ENCODE measurements at regions not wholly inside any gene's neighbourhood (a gene's known extent, or its start where the extent isn't known, plus 50 kb on each side); places are given as distances from the start of the nearest gene placed in this dataset.

DNA sequence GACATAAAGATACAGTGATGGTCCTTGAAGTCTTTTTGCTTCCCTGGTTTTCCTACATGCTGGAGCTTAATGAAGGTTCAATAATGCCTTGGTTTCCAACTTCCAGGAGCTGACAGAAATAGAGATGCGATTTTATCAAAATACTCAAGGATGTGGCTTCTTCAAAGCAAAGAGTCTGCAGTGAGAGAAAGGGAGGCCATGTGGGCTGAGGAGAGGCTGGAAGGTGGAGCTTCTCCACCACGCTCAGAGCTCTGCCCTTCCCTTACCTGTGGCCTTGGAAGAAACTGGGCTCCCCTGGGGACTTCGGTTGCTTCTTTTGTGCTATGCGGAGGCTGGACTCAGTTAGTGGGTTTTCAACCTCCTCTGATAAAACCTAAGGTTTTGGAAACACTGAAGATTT is 175.0 kb upstream of the APCDD1 start:
- no peak for DNase-seq (ENCODE audit: low spot score)

DNA sequence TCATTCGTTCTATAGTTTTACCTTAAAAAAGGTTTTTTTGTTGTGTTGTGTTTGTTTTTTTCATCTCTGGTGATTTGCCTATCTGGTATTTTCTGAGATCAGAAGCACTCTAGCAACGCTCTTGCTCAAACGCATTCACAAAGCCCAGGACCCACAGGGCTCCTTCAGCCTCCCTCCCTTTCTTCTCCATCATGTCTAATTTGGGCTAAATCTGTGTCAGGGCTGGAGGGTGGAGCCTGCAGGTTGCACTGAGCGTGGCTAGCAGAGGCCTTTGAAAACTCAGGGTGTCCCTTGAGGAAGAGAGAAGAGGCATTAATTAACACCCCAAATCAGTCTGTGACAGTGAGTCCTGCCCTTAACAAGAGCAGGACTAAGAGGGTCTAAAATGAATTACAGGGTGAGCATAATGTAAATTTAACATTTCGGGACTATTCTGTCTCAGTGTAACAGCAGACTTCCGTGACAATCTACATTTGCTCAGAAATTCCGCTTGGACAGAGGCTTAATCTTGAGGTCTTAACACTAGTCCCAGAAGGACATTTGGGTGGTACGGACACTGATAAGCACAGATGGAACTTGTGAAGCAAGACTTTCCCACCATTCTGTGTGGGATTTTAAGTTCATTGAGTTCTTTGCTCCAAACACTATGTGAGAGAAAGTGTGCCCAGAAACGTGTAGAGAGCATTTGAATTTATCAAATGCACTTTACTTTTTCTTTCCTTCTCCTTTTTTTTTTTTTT is 174.4 kb upstream of the APCDD1 start:
- DNase-seq (ENCODE audit: low spot score) = no peak

DNA sequence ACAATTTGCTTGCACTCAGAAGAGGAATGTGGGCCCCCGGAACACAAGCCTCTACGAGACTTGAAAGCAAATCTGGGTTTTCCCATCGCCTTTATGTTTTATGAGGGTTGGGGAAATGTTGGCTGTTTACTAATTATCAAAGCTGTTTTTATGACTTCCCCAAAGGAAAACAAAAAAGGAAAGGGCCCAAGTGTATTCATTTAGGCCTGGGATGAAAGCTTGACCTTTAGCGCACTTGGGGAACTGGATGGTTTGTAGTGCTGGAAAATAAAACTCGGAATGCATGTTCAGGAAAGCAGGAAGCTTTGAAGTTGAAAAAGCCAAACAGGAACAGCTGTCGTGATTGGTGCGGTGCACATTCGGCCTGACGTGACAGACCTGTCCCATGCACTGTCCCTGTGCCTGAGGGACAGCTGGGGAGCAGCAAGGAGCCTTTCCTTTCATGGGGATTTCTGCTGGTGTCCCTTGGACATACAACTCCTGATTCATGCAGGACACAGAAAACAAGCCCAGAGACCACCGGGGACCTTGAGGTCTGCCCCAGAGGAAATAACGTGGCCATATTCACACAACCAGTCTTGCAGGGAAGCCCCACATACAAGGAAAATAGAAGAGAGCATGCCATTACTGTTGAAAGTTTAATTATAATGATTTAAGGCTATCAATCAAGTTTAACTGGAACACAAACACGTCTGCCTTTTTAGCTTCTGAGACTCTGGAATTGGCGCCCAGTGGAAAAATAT is 169.7 kb upstream of the APCDD1 start:
- DNase-seq (ENCODE audit: low spot score) = no peak

DNA sequence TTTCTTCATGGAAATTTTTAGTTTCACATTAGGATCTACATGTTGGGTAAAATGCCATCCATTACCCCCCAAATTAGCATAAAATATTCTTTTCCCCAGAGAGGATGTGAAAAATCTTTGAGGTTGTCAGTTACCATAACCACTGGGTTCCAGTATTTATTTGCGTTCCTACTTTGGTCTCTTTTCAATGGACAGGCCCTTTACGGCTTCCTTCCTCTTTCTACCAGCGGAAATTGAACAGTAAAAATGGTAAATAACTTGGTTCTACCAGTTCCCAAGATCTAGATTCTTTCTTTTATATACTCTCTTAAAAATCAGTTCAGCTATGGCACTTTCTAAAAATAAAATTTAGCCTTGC is 169.2 kb upstream of the APCDD1 start:
- no peak for DNase-seq (ENCODE audit: low spot score)

DNA sequence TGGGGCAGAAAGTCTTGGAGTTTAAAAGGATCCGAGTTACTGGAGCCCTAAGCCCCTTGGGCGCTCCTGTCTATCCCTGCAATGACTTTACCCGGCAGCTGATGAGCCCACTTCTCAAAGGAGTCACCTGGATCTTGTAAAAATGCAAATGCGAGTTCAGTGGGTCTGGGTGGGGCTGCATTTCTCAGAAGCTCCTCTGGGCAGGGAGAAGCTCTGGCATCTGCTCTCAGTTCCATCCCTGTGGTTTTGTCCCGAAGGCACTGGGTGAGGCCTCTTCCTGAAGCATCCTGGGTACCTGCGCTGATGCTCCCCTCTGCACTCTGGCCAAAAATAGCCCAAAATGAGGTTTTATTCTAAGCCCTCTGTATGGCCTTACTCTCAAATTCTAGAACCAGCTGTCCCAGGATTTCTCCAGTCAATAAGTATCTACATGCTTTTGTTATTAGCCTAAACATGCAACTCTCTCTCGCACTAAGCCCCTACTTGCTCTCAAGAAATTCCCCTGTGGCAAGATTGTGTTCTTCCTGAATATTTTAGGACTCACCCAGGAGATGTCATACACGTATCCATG is 167.8 kb upstream of the APCDD1 start:
- no peak for DNase-seq (ENCODE audit: low spot score)

DNA sequence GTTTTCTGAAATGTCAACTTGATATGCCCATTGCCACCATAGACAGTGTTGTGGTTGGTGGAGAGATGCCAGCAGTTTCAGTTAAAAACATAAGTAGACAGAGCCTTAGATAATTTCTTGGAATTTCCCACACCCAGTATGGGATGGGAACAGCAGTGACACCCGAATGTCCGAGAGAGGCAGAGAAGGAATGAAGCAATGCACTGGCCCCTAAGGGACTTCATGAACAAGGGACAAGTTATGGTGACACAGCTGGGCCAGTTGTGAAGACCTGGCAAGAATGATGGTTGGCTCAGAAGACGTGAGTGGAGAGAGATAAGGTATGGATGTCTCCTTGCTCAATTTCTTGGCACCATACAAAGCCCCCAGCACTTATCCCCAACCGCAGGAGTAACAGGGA is 165.2 kb upstream of the APCDD1 start:
- no peak for DNase-seq (ENCODE audit: low spot score)

DNA sequence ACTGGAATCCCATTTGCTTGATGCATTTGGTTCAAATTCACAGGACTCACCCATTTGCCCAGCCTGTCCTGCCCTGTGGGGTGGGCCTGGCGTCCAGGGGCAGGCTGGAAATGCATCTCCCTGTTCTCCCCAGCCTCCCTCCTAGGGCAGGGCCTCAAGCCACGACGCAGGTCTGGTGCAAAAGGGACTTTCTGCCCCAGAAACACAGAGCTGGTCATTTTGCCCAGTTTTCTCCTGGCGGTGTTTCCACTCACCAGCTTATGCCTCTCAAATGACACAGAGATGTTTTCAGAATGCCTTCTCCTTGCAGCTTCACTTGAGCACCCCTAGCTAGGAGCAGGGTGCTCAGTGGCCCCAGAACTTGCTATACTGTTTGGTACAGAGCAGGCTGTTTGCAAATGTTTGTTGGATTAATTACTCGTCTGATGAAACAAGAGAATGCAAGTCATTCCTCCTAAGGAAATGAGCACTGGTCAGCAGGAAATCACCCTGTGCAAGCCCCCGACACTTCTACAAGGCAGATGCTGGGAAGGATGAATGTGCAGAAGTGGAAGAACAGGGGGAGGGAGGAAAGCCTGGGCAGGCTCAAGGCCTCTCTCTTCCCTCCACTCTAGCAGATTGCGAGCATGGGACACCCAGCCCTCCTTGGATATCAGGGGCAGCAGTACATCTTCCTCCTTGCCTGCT is 164.3 kb upstream of the APCDD1 start:
- DNase-seq (ENCODE audit: low spot score) = no peak

DNA sequence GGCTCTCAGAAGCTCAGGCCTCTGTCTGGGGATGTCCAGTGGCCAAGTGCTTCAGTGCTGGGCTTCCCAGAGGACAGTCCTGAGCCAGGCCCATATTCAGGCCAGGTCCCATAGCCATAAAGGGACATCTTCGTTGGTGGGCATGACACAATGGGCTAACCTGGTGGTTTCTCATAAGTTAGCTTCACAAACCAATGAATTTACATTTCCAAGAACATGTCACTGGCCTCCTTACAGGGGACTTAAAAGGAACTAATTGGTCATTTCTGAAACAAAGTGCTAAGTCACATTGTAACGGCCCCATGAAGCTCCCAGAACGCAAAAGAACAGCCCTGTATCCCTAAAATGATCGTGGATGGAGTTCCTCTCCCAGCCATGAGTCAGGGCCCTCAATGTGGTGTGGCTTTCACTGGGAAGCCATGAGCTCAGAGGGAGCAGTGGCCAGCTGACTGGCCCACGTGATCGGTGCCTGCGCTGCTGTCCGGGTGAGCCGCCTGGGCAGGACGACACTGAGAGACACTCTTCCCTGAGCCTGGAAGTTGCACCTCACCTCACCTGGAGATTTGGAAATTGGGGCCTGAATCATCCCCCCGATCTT is 163.7 kb upstream of the APCDD1 start:
- DNase-seq (ENCODE audit: low spot score) = no peak

DNA sequence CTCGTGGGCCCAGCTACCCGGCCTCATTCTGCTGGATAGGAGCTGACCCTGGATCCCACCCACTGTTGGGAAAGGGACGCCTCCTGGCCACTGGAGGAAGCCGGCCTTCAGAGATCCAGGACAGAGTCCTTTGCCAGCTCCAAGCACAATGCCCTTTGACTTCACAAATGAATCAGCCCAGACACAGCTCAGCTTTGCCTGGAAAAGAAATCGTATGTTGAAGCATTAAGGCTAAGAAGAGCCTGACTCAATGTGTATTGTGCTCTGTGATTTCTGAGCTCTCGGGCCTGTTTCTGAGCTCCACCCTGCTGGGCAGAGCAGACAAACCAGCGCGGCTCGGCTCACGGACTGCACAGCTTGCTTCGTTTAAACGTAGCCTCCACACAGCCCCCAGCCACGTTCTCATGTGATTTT is 162.9 kb upstream of the APCDD1 start:
- no peak for DNase-seq (ENCODE audit: low spot score)

DNA sequence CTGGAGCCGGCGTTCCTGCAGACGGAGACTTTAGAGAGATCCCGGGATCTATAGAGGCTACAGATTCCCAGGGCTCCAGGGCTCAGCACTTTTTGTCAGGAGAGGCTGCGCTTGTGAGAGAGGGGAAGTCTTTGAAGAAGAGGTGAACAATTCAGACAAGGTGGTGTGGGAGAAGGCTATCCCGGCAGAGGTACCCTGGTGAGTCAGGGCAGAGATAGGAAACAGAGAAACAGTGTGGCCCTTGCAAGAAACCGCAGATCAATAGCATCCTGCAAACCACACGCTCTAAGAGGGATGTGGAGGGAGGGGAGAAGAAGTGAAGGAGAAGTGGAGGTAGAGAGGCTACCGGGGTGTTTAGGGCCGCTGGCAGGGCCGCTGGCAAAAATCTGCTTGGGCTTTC is 160.5 kb upstream of the APCDD1 start:
- no peak for DNase-seq (ENCODE audit: low spot score)

DNA sequence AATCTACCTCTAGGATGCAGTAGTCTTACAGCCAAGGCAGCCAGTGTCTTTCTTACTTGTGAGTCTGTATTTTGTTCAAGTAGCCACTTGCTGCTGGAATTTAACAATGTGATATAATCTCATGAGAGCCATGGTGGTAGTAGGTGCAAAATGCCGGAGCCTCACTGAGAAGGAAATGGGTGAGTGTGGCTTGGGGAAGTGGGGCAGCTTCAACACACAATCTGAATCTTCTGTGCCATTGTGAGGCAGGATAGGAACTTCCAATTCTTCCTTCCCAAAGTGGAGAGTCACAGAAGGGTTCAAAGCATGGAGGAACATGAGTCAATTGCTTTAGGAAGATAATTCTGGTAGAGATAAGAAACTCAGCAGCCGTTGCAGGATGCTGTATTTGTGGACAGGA is 158.7 kb upstream of the APCDD1 start:
- no peak for DNase-seq (ENCODE audit: low spot score)

DNA sequence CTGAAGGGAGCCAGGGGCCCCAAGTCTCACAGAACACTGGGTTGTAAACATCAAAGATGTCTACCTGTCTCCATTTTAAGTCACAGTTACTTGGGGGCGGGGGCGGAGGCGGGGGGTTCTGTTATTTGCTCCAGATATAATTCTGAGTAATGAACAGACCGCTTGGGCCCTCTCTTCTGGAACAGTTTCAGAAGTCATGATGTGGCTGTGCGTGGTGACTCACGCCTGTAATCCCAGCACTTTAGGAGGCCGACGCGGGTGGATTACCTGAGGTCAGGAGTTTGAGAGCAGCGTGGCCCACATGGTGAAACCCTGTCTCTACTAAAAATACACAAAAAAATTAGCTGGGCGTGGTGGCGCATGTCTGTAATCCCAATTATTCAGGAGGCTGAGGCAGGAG is 157.9 kb upstream of the APCDD1 start:
- no peak for DNase-seq (ENCODE audit: low spot score)

DNA sequence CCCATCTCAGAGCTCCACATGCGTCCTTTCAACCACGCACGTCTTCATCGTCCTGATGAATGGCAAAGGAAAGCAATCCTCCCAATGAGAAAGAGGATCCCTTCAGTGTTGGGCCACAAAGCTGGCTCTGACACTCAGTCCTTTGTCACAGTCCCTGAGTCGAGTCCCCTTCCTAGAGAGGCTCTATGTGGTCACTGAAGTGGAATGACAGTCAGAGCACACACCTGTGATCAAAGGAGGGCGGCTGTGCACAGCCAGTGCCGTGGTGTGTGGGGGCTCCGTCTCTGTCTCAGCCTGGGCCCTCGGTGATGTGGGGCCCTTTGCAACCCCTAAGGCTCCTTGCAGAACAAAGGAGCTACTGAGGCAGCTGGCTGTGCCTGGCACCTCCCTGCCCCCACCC is 157.3 kb upstream of the APCDD1 start:
- DNase-seq (ENCODE audit: low spot score) = no peak

DNA sequence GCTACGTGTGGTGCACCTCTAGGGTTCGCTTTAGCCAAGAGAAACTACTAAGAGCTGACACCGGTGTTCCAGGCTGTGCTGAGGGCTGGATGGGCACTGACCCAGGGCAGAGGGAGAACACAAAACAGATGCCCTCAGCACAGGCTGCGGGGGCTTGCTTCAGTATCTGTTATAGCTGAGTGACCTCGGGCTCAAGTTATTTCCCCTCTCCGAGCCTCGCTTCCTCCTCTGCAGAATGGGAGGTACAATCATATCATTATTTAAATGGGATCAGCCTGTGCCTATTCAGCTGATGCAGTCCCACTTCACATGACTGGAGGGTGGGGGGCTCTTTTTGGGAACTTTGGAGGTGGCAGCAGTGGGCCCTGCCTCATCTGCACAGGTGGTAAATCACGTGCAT is 156.1 kb upstream of the APCDD1 start:
- no peak for DNase-seq (ENCODE audit: low spot score)

DNA sequence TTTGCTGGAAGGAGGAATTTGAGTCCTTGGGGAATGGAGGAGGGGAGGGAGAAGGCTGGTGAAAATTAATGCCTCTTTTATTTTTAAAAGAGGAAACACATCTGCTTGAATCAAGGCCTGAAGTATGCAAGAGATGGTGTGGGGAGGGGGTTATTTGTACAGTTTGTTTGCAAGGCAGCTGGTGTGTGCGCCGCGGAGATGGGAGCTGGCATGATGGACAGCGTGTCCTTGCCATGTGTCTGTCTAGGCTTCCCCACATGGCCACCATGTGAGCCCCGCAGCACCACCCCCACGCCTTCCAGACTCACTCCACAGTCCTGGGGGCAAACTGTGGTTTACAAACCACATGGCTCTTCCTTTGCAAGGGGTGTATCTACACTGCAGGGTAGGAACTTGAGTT is 154.8 kb upstream of the APCDD1 start:
- no peak for DNase-seq (ENCODE audit: low spot score)

DNA sequence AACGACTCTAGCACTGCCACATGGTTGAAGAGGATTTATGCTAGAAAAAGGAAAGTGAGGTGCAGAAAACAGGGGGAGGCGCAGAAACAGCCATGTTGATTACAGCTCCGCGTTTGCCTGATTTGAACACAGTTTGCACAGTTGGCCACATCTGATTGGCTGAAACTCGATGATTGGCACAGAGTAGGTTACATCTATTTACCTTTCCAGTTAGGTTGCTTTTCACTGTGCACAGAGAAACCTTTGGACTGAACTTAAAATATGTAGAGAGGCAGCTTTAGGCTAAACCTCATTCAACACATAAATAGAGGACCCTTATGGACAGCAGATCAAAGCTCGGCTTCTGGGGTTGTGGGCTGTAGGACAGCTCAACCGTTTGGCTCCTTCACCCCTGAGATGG is 153.7 kb upstream of the APCDD1 start:
- no peak for DNase-seq (ENCODE audit: low spot score)

DNA sequence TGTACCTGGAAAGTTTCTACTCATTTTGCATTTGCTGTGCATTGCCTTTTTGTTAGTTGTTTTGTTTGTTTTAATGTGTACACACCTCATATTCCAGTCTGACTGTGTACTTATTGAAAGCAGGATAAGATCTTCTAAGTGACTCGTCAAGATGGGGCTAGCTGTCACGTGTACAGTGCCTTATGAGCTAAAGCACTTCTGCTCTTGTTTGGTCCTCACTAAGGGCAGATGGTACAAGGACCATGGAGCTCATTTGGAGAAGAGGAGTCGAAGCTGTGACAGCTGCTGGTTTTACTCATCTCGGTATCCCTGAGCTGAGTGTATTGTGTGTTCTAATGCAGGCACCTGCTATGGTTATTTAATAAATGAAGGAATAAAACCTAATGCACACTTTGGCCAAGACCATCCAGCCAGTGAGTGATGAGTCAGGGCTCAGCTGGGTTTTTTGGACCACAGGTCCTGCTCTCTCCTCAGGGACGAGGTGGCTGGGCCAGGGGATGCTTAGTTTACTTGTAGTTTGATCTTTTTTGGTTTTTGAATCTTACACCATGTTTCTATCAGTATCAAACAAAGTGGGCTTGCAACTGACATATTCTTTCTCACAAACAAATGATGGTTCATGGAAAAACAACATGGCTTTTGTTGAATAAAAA is 152.5 kb upstream of the APCDD1 start:
- no peak for DNase-seq (ENCODE audit: low spot score)

DNA sequence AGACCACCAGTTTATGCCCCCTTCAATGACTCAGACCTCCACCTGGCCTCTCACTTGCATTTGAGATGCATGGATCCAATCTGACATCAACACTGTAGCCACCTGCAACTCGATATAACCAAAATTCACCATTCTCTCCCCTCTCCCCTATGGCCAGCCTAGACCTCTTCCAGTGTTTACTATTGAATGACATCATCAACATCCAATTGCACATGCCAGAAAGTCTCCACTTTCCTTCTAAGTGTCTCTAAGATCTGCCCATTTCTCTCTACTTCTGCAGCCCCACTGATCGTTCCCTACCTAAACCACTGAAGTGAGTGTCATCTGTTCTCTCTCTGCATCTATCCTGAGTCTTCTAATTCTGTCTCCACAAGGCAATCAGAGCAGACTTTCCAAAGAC is 151.3 kb upstream of the APCDD1 start:
- DNase-seq (ENCODE audit: low spot score) = no peak

DNA sequence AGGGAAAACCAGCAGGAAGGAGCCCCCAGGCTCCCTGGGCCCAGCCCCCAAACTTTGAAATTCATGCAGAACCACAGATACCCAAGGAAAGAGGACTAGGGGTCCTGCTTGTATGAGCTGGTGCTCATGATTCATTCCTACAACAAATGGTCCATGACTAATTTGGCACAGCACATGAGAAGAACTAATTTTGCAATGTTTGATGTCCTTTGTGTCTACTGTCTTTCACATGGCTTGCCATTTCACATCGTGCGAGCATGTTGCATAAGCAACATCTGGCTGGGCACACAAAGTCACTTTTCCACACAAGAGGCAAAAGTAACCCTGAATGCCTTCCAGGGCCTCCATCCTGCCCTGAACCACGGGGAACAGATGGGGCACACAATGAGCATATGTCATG is 149.6 kb upstream of the APCDD1 start:
- no peak for DNase-seq (ENCODE audit: low spot score)

DNA sequence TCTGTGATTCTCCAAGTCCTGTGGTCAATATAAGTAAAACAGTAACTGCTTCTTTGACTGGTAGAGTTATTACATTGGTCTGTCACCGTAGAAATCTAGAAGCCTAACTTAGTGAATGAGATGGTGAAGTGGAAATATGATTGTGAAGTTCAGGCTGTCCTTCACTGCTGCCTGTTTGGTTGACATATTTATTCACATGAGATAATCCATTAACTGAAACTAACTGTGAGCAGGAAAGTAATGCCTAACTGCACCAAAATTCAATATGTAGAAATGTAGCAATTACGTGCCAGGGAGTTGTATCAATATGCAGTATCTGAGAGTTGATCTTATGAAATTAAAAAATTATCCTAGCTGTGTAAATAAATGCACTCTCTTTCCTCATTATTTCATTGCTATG is 147.7 kb upstream of the APCDD1 start:
- no peak for DNase-seq (ENCODE audit: low spot score)

DNA sequence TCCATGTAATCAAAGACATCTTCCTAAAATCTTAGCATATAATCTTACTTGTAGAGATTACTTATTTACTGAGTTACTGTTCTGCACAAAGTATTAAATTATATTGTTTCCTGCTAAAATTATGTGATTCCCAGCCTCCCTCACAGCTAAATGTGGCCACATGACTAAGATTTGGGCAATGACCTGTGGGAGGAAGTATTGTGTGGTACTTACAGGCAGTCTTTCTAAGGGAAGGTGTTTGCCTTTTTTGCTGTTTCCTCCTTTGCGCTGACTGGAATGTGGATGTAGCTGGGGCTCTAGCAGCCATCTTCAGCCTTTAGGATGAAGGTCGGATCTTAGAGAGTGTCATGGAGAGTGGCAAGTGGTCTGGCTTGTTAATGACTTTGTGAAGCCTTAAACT is 146.3 kb upstream of the APCDD1 start:
- no peak for DNase-seq (ENCODE audit: low spot score)

DNA sequence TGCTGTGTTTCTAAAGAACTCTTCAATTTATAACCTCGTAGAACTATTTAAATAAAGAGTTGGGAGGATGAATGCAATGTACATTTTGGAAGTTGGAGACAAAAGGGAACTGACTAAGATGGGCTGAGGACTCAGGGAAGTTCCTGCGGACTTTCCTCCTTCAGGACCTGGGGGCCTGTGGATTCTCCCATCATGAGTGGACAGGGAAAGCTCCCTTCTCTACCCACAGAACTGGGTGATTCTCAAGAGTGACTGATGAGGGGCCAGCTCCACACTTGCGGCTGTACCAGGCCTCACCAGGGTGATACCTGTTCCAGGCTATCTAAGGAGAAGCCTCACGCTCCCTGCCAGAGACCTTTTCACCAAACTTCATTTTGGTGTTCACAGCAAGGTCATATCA is 143.8 kb upstream of the APCDD1 start:
- no peak for DNase-seq (ENCODE audit: low spot score)

Measured in HT-29 (cell line).